GM23248 (cell line): ENCODE measurements at regions not wholly inside any gene's neighbourhood (a gene's known extent, or its start where the extent isn't known, plus 50 kb on each side); places are given as distances from the start of the nearest gene placed in this dataset.

ENCODE experiments used
- DNase-seq: peaks from one replicate; pipeline ENCODE4 v3.0.0-alpha.2; 2015
- H2AFZ ChIP-seq: fragments of 200-600 bp; sonication (generic); 2 replicates; pipeline ENCODE4 v1.6.1; 2016; ENCODE audit warnings: antibody characterized with exemption
- H3F3A ChIP-seq: fragments of 200-600 bp; sonication (generic); 2 replicates; pipeline ENCODE4 v1.6.1; 2016; ENCODE audit warnings: mild to moderate bottlenecking, antibody characterized with exemption, mixed run types; ENCODE audit not compliant: insufficient read depth
- H3K27ac ChIP-seq: fragments of 200-600 bp; sonication (generic); 2 replicates; pipeline ENCODE4 v1.5.1; 2016; ENCODE audit warnings: mild to moderate bottlenecking
- H3K27me3 ChIP-seq: fragments of 200-600 bp; sonication (generic); replicated peaks from 2 replicates; pipeline ENCODE4 v1.6.1; 2016; ENCODE audit warnings: mild to moderate bottlenecking; ENCODE audit not compliant: insufficient read depth
- H3K36me3 ChIP-seq: fragments of 200-600 bp; sonication (generic); 2 replicates; pipeline ENCODE4 v1.6.1; 2016; ENCODE audit warnings: low read depth, mild to moderate bottlenecking
- H3K4me1 ChIP-seq: fragments of 200-600 bp; sonication (generic); 2 replicates; pipeline ENCODE4 v1.6.1; 2016; ENCODE audit warnings: mild to moderate bottlenecking; ENCODE audit not compliant: insufficient read depth
- H3K4me2 ChIP-seq: fragments of 200-600 bp; sonication (generic); one replicate; pipeline ENCODE4 v1.6.1; 2016; ENCODE audit warnings: mild to moderate bottlenecking; ENCODE audit not compliant: unreplicated experiment
- H3K4me3 ChIP-seq: fragments of 200-600 bp; sonication (generic); 2 replicates; pipeline ENCODE4 v1.5.1; 2016; ENCODE audit warnings: mild to moderate bottlenecking
- H3K79me2 ChIP-seq: fragments of 200-600 bp; sonication (generic); 2 replicates; pipeline ENCODE4 v1.6.1; 2016; ENCODE audit warnings: mild to moderate bottlenecking; ENCODE audit not compliant: insufficient read depth
- H3K9ac ChIP-seq: fragments of 200-600 bp; sonication (generic); 2 replicates; pipeline ENCODE4 v1.6.1; 2016; ENCODE audit warnings: mild to moderate bottlenecking
- H3K9me2 ChIP-seq: fragments of 200-600 bp; sonication (generic); 2 replicates; pipeline ENCODE4 v1.6.1; 2016; ENCODE audit warnings: mixed run types, mild to moderate bottlenecking, moderate library complexity; ENCODE audit not compliant: insufficient read depth
- H3K9me3 ChIP-seq: fragments of 200-600 bp; sonication (generic); one replicate; pipeline ENCODE4 v1.6.1; 2017; ENCODE audit warnings: low read depth
- H4K20me1 ChIP-seq: fragments of 200-600 bp; sonication (generic); 2 replicates; pipeline ENCODE4 v1.6.0; 2016; ENCODE audit not compliant: insufficient read depth
- EZH2 ChIP-seq: fragments of 200-600 bp; sonication (generic); IDR thresholded peaks from 2 replicates; pipeline ENCODE4 v1.6.1; 2018; ENCODE audit warnings: antibody characterized with exemption, mild to moderate bottlenecking; ENCODE audit not compliant: insufficient read depth, poor library complexity, severe bottlenecking
- EZH2phosphoT487 ChIP-seq: fragments of 200-600 bp; sonication (generic); IDR thresholded peaks from 2 replicates; pipeline ENCODE4 v1.6.1; 2018; ENCODE audit warnings: antibody characterized with exemption, moderate library complexity, mild to moderate bottlenecking, low read depth; ENCODE audit not compliant: insufficient read depth
- WGBS, 2 experiments: methylation state at CpG; one replicate each; pipeline ENCODE4 v1.1.6; 2015 to 2017; ENCODE audit warnings: low lambda C conversion rate in 2 of 2, low coverage in 1 of 2; ENCODE audit errors: missing lambda C conversion rate in 2 of 2; 5-methylcytosine and 5-hydroxymethylcytosine counted together
- in situ Hi-C: fragments of 300-500 bp; cut with MboI; formaldehyde crosslinking; loops from 2 replicates; pipeline ENCODE4 v1.15.0; 2020

DNA sequence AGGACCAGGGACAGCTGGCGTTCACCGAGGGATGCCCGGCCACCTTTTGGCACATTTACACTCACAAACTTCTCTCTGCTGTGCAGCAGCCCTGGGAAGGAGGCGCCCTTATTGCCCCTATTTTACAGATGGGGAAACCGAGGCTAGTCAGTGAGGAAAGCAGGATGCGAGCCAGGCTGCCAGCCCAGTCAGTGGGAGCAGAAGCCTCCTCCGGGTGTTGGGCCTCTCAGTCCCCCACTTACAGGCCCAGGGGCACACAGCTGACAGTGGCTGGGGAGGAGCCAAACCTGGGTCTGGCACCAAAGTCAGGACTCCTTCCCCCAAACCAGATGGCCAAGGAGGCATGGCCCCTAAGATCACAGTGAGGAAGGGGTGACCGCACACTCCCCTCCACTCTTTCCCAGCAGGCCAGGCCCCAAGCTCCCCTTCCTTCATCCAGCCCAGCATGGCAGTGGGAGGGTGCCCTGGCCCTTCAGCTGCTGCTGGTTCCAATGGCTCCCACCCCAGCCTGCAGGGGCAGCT lies 121.4 kb upstream of the ANO1 start:
- no peaks in the 10 kb centered on the region for H3K9me2 ChIP-seq
- H3K4me1 ChIP-seq = no peaks in the 10 kb centered on the region

DNA sequence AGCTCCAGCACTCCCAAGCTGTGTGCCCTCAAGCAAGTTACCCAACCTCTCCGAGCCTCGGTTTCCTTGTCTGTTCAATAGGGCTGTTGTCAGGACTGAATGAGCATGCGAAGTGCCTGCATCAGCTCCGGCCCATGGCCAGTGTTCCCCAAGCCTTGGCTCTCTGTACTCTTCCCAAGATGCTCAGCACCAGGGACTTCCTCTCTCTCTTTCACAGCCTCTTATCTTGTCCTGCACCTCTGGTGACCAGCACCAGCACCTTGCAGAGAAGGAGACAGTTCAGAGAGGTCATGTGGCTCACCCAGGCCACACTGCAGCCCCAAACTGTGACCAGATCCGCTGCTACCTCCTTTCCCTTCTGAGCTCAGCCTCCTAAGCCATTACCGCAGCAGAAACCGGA lies 120.3 kb upstream of the ANO1 start:
- H3K27ac ChIP-seq = no peak overlapping the region
- no peaks in the 10 kb centered on the region for H4K20me1 ChIP-seq
- no peak overlapping the region for H3K4me3 ChIP-seq
- peaks cover 23% of the 10 kb centered on the region; the same call in 1 of the 2 replicates for H3K27me3 ChIP-seq
- H3K4me1 ChIP-seq = no peaks in the 10 kb centered on the region
- in situ Hi-C loops = no loop called here
- H3K9me2 ChIP-seq = no peaks in the 10 kb centered on the region
- H3F3A ChIP-seq = no peaks in the 10 kb centered on the region
- no peak overlapping the region for H2AFZ ChIP-seq
- H3K79me2 ChIP-seq = no peaks in the 10 kb centered on the region
- no peak overlapping the region for H3K9ac ChIP-seq
- no peaks in the 10 kb centered on the region for H3K9me3 ChIP-seq
- DNase-seq = no peak
- H3K36me3 ChIP-seq = no peaks in the 10 kb centered on the region
- 62 to 75% methylated on average over 7 of the region's 7 CpGs for WGBS, 2 experiments
- TF ChIP-seq EZH2 (no peak), EZH2phosphoT487 (no peak)
- no peak overlapping the region for H3K4me2 ChIP-seq

More for the DNA sequence above, 121.4 kb upstream of the ANO1 start:
- Histone ChIP-seq H4K20me1 (no peaks in the 10 kb centered on the region), H3K9ac (no peak overlapping the region), H3K79me2 (no peaks in the 10 kb centered on the region), H3K27ac (no peak overlapping the region), H3K36me3 (no peaks in the 10 kb centered on the region), H3F3A (no peaks in the 10 kb centered on the region), H3K4me2 (no peak overlapping the region), H3K4me3 (no peak overlapping the region), H3K27me3 (peaks cover 26% of the 10 kb centered on the region; the same call in 1 of the 2 replicates), H3K9me3 (no peaks in the 10 kb centered on the region), H2AFZ (no peak overlapping the region)
- in situ Hi-C loops = no loop called here
- TF ChIP-seq EZH2 = no peak
- no peak for TF ChIP-seq EZH2phosphoT487
- no peak for DNase-seq
- WGBS, 2 experiments = 57 to 62% methylated on average over 8 of the region's 8 CpGs

DNA sequence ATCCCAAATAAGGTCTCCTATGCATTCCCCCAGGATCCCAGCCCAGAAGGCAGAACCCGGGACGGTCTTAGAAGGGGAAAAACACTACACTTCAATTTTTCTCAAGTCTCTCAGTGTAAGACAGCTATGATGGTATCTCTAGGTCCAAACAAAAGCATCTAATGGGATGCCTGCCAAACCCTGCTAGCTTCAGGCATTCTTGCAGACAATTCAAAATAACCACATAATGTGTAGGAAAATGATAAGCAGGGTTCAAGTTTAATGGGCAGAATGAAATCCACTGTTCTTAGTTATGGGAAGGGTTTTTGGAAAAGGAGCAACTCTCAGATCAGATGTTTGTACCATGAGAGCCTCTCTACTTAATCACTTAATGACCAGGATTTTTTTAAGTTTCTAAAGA lies 119.8 kb upstream of the ANO1 start:
- Histone ChIP-seq H3K27ac (no peak overlapping the region), H3K4me1 (no peaks in the 10 kb centered on the region), H3K4me2 (no peak overlapping the region), H3K79me2 (no peaks in the 10 kb centered on the region), H3K9me2 (no peaks in the 10 kb centered on the region), H3K4me3 (no peak overlapping the region), H2AFZ (no peak overlapping the region), H3K9me3 (no peaks in the 10 kb centered on the region), H3K36me3 (no peaks in the 10 kb centered on the region), H3K27me3 (peaks cover 18% of the 10 kb centered on the region; the same call in 1 of the 2 replicates), H3K9ac (no peak overlapping the region), H4K20me1 (no peaks in the 10 kb centered on the region), H3F3A (no peaks in the 10 kb centered on the region)
- 13 to 26% methylated on average over 2 of the region's 2 CpGs for WGBS, 2 experiments
- in situ Hi-C loops = no loop called here
- no peak for TF ChIP-seq EZH2phosphoT487
- no peak for TF ChIP-seq EZH2
- DNase-seq = no peak

DNA sequence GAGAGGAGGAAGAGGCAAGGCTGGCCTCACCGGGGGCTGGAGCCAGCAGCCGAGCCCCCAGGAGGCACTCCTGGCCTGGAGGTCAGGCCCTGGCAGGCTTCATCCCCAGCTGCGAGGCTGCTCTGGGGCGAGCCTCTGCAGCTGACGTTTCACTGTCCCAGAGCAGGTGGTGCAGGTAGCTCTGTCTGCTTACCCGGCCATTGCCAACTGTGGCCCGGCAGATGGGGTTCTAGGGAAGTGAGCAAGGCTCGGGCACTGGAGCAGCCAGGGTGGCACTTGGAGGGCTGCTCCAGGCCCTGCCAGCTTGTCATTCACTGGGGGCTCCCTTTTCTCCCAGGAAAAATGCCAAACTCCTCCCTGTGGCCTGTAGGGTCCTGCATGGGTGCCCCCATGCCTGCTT lies 118.7 kb upstream of the ANO1 start:
- H3K9ac ChIP-seq = no peak overlapping the region
- H3F3A ChIP-seq = no peaks in the 10 kb centered on the region
- H3K27ac ChIP-seq = no peak overlapping the region
- no peaks in the 10 kb centered on the region for H3K9me2 ChIP-seq
- H3K4me3 ChIP-seq = no peak overlapping the region
- WGBS, 2 experiments = 46 to 61% methylated on average over 8 of the region's 8 CpGs
- H3K4me1 ChIP-seq = no peaks in the 10 kb centered on the region
- peaks cover 21% of the 10 kb centered on the region; the same call in 1 of the 2 replicates for H3K27me3 ChIP-seq
- no peaks in the 10 kb centered on the region for H4K20me1 ChIP-seq
- no peaks in the 10 kb centered on the region for H3K9me3 ChIP-seq
- no peaks in the 10 kb centered on the region for H3K36me3 ChIP-seq
- no peak overlapping the region for H3K4me2 ChIP-seq
- in situ Hi-C loops = no loop called here
- TF ChIP-seq EZH2 (no peak), EZH2phosphoT487 (no peak)
- H3K79me2 ChIP-seq = no peaks in the 10 kb centered on the region
- no peak overlapping the region for H2AFZ ChIP-seq
- DNase-seq = no peak

DNA sequence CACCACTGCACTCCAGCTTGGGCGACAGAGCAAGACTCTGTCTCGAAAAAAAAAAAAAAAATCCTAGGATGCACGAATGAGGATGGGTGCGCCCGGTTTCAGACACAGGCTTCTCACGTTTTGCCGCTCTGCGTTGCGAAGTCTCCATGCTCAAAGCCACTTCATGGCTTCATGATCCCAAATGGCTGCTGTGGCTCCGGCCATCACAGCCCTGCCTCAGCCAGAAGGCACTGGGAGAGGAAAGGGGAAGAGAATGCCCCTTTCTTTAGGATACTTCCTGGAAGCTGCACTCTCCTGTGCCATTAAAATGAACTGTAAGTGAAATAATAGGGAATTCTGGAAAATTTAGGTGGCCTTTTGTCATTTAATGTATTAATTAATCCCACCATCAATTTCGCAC lies 116.4 kb upstream of the ANO1 start:
- Histone ChIP-seq H3K4me3 (no peak overlapping the region), H3K9me3 (no peaks in the 10 kb centered on the region), H3K4me2 (no peak overlapping the region), H4K20me1 (no peaks in the 10 kb centered on the region), H3K4me1 (no peaks in the 10 kb centered on the region), H3K27ac (no peak overlapping the region), H3K36me3 (no peaks in the 10 kb centered on the region), H3K27me3 (peaks cover 15% of the 10 kb centered on the region; the same call in 1 of the 2 replicates), H3K79me2 (no peaks in the 10 kb centered on the region), H3F3A (no peaks in the 10 kb centered on the region), H2AFZ (no peak overlapping the region), H3K9ac (no peak overlapping the region), H3K9me2 (no peaks in the 10 kb centered on the region)
- no peak for DNase-seq
- in situ Hi-C loops = no loop called here
- TF ChIP-seq EZH2phosphoT487 = no peak
- no peak for TF ChIP-seq EZH2
- WGBS, 2 experiments = 80 to 81% methylated on average over 11 of the region's 11 CpGs
